ENCODE measurements at regions not wholly inside any gene's neighbourhood (a gene's known extent, or its start where the extent isn't known, plus 50 kb on each side); places are given as distances from the start of the nearest gene placed in this dataset.

- no peak overlapping the region for H3K4me3 ChIP-seq
- no peak for TF ChIP-seq CTCF (IDR thresholded peaks at IDR 0.05)
- TF ChIP-seq POLR2A (IDR thresholded peaks at IDR 0.05) = no peak
- no peak for TF ChIP-seq POLR2AphosphoS5 (IDR thresholded peaks at IDR 0.05)
- H3K4me1 ChIP-seq (replicated peaks) = no peaks in the 10 kb centered on the region
- no peak for DNase-seq (ENCODE audit: low spot score)
- H3K36me3 ChIP-seq = no peaks in the 10 kb centered on the region
- H3K9me3 ChIP-seq = no peaks in the 10 kb centered on the region
- no peaks in the 10 kb centered on the region for H3K27me3 ChIP-seq (replicated peaks; ENCODE audit: insufficient read depth)
- intact Hi-C loops (cut with DNase I) = no loop called here
- no peak overlapping the region for H3K27ac ChIP-seq
- 87% methylated on average over 3 of the region's 3 CpGs for WGBS
These were observed 326.8 kb downstream of the TCERG1L start for GRCh38 chr10:130984686-130985085.

DNA sequence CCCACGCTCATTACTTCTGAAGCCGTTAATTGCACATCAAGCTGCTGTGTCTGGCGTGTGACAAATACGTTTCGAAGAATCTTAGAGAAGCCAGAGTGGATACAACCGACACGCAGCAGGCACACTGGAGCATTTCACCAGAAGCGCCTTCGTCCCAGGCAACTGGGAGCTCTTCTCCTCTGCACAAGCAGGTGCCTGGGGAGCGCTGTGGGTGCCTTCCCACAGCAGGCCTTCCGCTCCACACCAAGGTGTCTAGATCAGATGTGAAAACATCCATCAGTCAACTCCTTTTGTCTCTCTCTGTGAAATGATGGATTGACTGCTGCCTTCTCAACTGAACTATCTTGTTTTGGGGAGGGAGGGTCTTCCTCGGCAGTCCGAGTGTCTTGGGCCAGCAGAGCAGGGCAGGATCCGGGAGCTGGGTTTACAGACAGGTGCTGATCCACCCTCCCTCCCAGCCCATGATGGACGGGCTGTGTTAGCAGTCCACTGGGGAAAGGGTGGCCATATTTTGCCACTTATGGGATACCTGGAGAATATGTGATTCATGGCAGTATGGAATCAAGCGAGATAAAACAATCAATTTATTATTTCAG is 326.3 kb downstream of the TCERG1L start:
- no peaks in the 10 kb centered on the region for H3K27me3 ChIP-seq (replicated peaks; ENCODE audit: insufficient read depth)
- TF ChIP-seq POLR2AphosphoS5 (IDR thresholded peaks at IDR 0.05) (no peak), POLR2A (IDR thresholded peaks at IDR 0.05) (no peak), CTCF (IDR thresholded peaks at IDR 0.05) (no peak)
- no peak overlapping the region for H3K27ac ChIP-seq
- H3K9me3 ChIP-seq = no peaks in the 10 kb centered on the region
- no peak for DNase-seq (ENCODE audit: low spot score)
- WGBS = 88% methylated on average over 16 of the region's 16 CpGs
- H3K36me3 ChIP-seq = no peaks in the 10 kb centered on the region
- intact Hi-C loops (cut with DNase I) = no loop called here
- H3K4me3 ChIP-seq = no peak overlapping the region
- no peaks in the 10 kb centered on the region for H3K4me1 ChIP-seq (replicated peaks)

DNA sequence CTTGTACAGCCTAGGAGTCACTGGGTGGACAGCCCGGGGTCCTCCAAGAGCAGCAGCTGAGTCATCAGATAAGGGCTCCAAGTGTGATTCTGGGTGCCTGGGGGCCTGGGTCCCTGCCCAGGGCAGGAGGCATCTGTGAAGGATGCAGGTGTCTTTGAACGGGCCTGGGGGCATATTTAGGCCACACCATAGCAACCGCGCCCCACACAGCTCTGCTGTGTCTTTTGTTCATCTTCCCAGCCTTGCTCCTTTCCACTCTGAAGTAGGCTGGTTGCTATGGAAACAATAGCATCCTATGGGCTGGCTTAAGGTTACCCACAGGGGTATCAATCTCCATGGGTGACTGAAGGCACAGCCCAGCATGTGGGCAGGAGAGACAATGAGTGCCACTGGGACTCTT is 324.7 kb downstream of the TCERG1L start:
- WGBS = 74% methylated on average over 4 of the region's 4 CpGs
- intact Hi-C loops (cut with DNase I) = no loop called here
- Histone ChIP-seq H3K27me3 (replicated peaks; ENCODE audit: insufficient read depth) (no peaks in the 10 kb centered on the region), H3K4me3 (no peak overlapping the region), H3K27ac (no peak overlapping the region), H3K36me3 (no peaks in the 10 kb centered on the region), H3K4me1 (replicated peaks) (no peaks in the 10 kb centered on the region), H3K9me3 (no peaks in the 10 kb centered on the region)
- no peak for TF ChIP-seq POLR2A (IDR thresholded peaks at IDR 0.05)
- no peak for TF ChIP-seq CTCF (IDR thresholded peaks at IDR 0.05)
- no peak for TF ChIP-seq POLR2AphosphoS5 (IDR thresholded peaks at IDR 0.05)
- DNase-seq (ENCODE audit: low spot score) = no peak

DNA sequence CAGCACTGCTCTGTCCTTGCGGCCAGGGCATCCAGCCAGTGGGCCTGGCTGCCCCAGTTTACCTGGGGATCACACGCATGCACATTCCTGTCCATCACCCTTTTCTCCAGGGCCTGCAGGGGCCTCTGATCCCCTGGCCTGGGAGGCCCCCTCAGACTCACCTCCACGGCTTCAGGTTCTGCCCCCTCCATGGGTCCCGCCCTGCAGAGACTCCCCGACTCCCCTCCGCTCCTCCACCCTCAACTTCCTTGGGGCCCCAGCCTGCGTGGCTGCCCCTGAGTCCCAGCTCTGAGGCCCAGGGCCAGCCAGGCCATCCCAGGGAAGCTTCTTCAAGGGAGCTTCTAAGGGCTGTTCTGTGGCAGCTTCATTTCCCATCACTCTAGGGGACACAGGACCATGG is 324.1 kb downstream of the TCERG1L start:
- TF ChIP-seq POLR2AphosphoS5 (IDR thresholded peaks at IDR 0.05) (no peak), CTCF (IDR thresholded peaks at IDR 0.05) (no peak), POLR2A (IDR thresholded peaks at IDR 0.05) (no peak)
- Histone ChIP-seq H3K4me3 (no peak overlapping the region), H3K27me3 (replicated peaks; ENCODE audit: insufficient read depth) (no peaks in the 10 kb centered on the region), H3K9me3 (no peaks in the 10 kb centered on the region), H3K27ac (no peak overlapping the region), H3K4me1 (replicated peaks) (no peaks in the 10 kb centered on the region), H3K36me3 (no peaks in the 10 kb centered on the region)
- no peak for DNase-seq (ENCODE audit: low spot score)
- intact Hi-C loops (cut with DNase I) = no loop called here
- WGBS = 78% methylated on average over 7 of the region's 7 CpGs

DNA sequence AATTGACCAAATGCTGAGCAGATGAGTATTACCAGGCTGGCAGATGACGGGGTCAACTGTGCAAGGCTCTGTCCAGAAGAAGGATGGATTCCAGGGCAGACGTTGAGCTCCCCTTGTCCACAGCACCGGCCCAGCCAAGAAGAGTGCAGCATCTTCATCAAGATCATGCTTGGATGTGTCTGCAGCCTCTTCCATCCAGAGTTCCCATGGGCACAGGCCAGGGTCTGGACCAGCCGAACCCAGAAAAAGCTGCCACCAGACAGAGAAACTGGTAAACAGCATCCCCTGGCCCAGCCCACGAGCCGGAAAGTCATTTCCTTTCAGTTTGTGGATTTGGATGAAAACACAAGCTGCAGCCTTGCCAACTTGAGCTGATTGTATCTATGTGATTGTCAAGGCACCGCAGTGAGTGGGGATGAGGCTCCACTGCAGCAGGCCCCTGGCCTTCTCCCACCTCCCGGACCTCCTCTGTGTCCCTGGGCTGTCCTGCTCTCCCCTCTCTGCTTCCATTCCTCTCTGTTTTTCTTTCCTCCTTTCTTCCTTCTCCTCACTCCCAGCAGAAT is 321.8 kb downstream of the TCERG1L start:
- 43% methylated on average over 8 of the region's 8 CpGs for WGBS
- Histone ChIP-seq H3K27ac (no peak overlapping the region), H3K36me3 (no peaks in the 10 kb centered on the region), H3K27me3 (replicated peaks; ENCODE audit: insufficient read depth) (no peaks in the 10 kb centered on the region), H3K9me3 (no peaks in the 10 kb centered on the region), H3K4me1 (replicated peaks) (no peaks in the 10 kb centered on the region), H3K4me3 (no peak overlapping the region)
- intact Hi-C loops (cut with DNase I) = no loop called here
- DNase-seq (ENCODE audit: low spot score) = no peak
- no peak for TF ChIP-seq POLR2A (IDR thresholded peaks at IDR 0.05)
- TF ChIP-seq CTCF (IDR thresholded peaks at IDR 0.05) = no peak
